A549 (cell line): ENCODE measurements at regions not wholly inside any gene's neighbourhood (a gene's known extent, or its start where the extent isn't known, plus 50 kb on each side); places are given as distances from the start of the nearest gene placed in this dataset.

ENCODE experiments used
- ATAC-seq, 2 experiments: fragments of 200-7000 bp in 1 of 2; fragments of >200 bp in 1 of 2; cut with Nextera tagmentation in 1 of 2; cut with Tn5 transposase in 1 of 2; 3 replicates each; pipeline versions ENCODE4 v1.8.0 to v1.9.1; 2018 to 2020; ENCODE audit warnings: mild to moderate bottlenecking in 1 of 2, moderate library complexity in 1 of 2
- CTCF ChIA-PET: fragments of 300-600 bp; sonication (Branson Sonifier 250); formaldehyde crosslinking; extraction: SDS; loops from one replicate; lab custom pipeline; 2021; ENCODE audit warnings: antibody characterized with exemption, inconsistent platforms; lab: Yijun Ruan, JAX
- POLR2A ChIA-PET: fragments of 350-600 bp; formaldehyde crosslinking; extraction: SDS; loops from one replicate; lab custom pipeline; 2021; ENCODE audit warnings: antibody characterized with exemption, inconsistent platforms; lab: Yijun Ruan, JAX
- DNase-seq, 2 experiments: peaks; one replicate each; pipeline versions ENCODE4 v3.0.0 to v3.0.0-alpha.2; 2011 to 2016; ENCODE audit warnings: low read depth in 1 of 2, low spot score in 1 of 2
- FAIRE-seq: peaks from 2 replicates; lab custom pipeline; 2011; peaks lifted over from hg19 to GRCh38; lab: Jason Lieb, UNC
- H3K27ac ChIP-seq, 2 experiments: fragments of >200 bp; sonication (Bioruptor Twin); formaldehyde crosslinking; 3 replicates each; pipeline ENCODE4 v1.5.1; 2016 to 2017
- H3K4me1 ChIP-seq: fragments of >200 bp; sonication (Bioruptor Twin); formaldehyde crosslinking; 3 replicates; pipeline ENCODE4 v1.6.1; 2016
- H3K4me2 ChIP-seq: fragments of >200 bp; sonication (Bioruptor Twin); formaldehyde crosslinking; 3 replicates; pipeline ENCODE4 v1.6.1; 2016
- H3K4me3 ChIP-seq: fragments of >200 bp; sonication (Bioruptor Twin); formaldehyde crosslinking; 3 replicates; pipeline ENCODE4 v1.5.1; 2016
- H3K9me3 ChIP-seq: fragments of >200 bp; sonication (Bioruptor Twin); formaldehyde crosslinking; 3 replicates; pipeline ENCODE4 v1.6.1; 2016
- BCL3 ChIP-seq: fragments of >200 bp; sonication (Bioruptor Twin); formaldehyde crosslinking; IDR thresholded peaks from 3 replicates; pipeline ENCODE4 v1.6.1; 2016
- BHLHE40 ChIP-seq: IDR thresholded peaks from 2 replicates; pipeline ENCODE4 v1.6.1; 2012; ENCODE audit warnings: low read depth, low read length, inconsistent platforms
- ESRRA ChIP-seq: fragments of 150-350 bp; IDR thresholded peaks from 2 replicates; pipeline ENCODE4 v1.6.1; 2014; ENCODE audit warnings: mild to moderate bottlenecking, low read length, borderline replicate concordance
- FOXS1 ChIP-seq: fragments of 250-450 bp; sonication (Bioruptor Pico); IDR thresholded peaks from 2 replicates; pipeline ENCODE4 v1.5.0; 2020; ENCODE audit warnings: mild to moderate bottlenecking, moderate library complexity
- HMGXB4 ChIP-seq: fragments of 250-450 bp; sonication (Bioruptor Pico); IDR thresholded peaks from 2 replicates; pipeline ENCODE4 v1.5.0; 2021; ENCODE audit warnings: mild to moderate bottlenecking, moderate library complexity, borderline replicate concordance
- HOXB13 ChIP-seq: fragments of 250-450 bp; sonication (Bioruptor Pico); IDR thresholded peaks from 2 replicates; pipeline ENCODE4 v1.5.0; 2020; ENCODE audit warnings: low read depth, mild to moderate bottlenecking, moderate library complexity
- JUN ChIP-seq, 2 experiments: fragments of >200 bp; sonication (Bioruptor Twin); formaldehyde crosslinking; IDR thresholded peaks; 2 replicates in 1 of 2; 3 replicates in 1 of 2; pipeline ENCODE4 v1.6.1; 2016 to 2017
- MAFK ChIP-seq: fragments of 450-650 bp; IDR thresholded peaks from 2 replicates; pipeline ENCODE4 v1.6.1; 2014; ENCODE audit not compliant: partially characterized antibody
- RAD21 ChIP-seq, 2 experiments: fragments of >200 bp in 1 of 2; sonication (Bioruptor Twin) in 1 of 2; formaldehyde crosslinking in 1 of 2; IDR thresholded peaks in 1 of 2; conservative IDR thresholded peaks in 1 of 2; 2 replicates in 1 of 2; 3 replicates in 1 of 2; pipeline ENCODE4 v1.6.1; 2012 to 2018; ENCODE audit warnings: inconsistent platforms in 1 of 2
- REST ChIP-seq: fragments of 200-600 bp; sonication (generic); IDR thresholded peaks from 2 replicates; pipeline ENCODE4 v1.6.1; 2016; ENCODE audit warnings: antibody characterized with exemption, mild to moderate bottlenecking, moderate library complexity
- TFCP2L1 ChIP-seq: fragments of 250-450 bp; sonication (Bioruptor Pico); IDR thresholded peaks from 2 replicates; pipeline ENCODE4 v1.5.0; 2021; ENCODE audit warnings: mild to moderate bottlenecking
- USF2 ChIP-seq: fragments of 450-650 bp; IDR thresholded peaks from 2 replicates; pipeline ENCODE4 v1.6.1; 2014; ENCODE audit warnings: antibody characterized with exemption
- WGBS: methylation state at CpG from one replicate; pipeline ENCODE4 v1.1.6; 2017; ENCODE audit errors: missing lambda C conversion rate; 5-methylcytosine and 5-hydroxymethylcytosine counted together

- no peak for FAIRE-seq
- CTCF ChIA-PET = no interaction called here
- no peak for DNase-seq
- Histone ChIP-seq H3K9me3 (peaks cover 4% of the 10 kb centered on the region; the same call in 1 of the 3 replicates), H3K4me3 (no peak overlapping the region), H3K27ac (no peak overlapping the region), H3K4me2 (no peak overlapping the region), H3K4me1 (no peaks in the 10 kb centered on the region)
- peak; percentile 98 for TF ChIP-seq MAFK
- TF ChIP-seq REST = no peak
- 0% methylated on average over 1 of the region's 1 CpG for WGBS
- POLR2A ChIA-PET = no interaction called here
- no peak for ATAC-seq
These were observed 86.8 kb downstream of the CCT6B start for GRCh38 chr17:34874478-34874877.

GRCh38 chr17:34872640-34873039 lies 88.6 kb downstream of the CCT6B start:
- DNase-seq (no peak), ATAC-seq (no peak), FAIRE-seq (no peak)
- H3K9me3 ChIP-seq = peaks cover 4% of the 10 kb centered on the region; the same call in 1 of the 3 replicates
- 17% methylated on average over 2 of the region's 2 CpGs for WGBS
- POLR2A ChIA-PET = no interaction called here
- TF ChIP-seq JUN (IDR thresholded peaks at IDR 0.05) (no peak), BCL3 (no peak), FOXS1 (CRISPR knock-in tag) (no peak), HMGXB4 (CRISPR knock-in tag) (no peak)
- no peak overlapping the region for H3K27ac ChIP-seq
- CTCF ChIA-PET = interaction anchor here (1.0 to 1.7 kb wide), 3 partner anchors 17 to 453 kb away, joined by 3 to 6 read pairs (median 4); no protein-coding TSS in a partner anchor
- no peaks in the 10 kb centered on the region for H3K4me1 ChIP-seq
- H3K4me2 ChIP-seq = no peak overlapping the region
- H3K4me3 ChIP-seq = no peak overlapping the region

- no peak for DNase-seq
- FAIRE-seq = no peak
- POLR2A ChIA-PET = no interaction called here
- CTCF ChIA-PET = interaction anchor here (0.7 kb wide), 1 partner anchor 26 kb away, joined by 3 read pairs; no protein-coding TSS in a partner anchor
- Histone ChIP-seq H3K4me2 (no peak overlapping the region), H3K4me1 (no peaks in the 10 kb centered on the region), H3K9me3 (peaks cover 4% of the 10 kb centered on the region; the same call in 1 of the 3 replicates), H3K27ac (no peak overlapping the region), H3K4me3 (no peak overlapping the region)
- no peak for ATAC-seq
- no peak for TF ChIP-seq ESRRA
- no peak for TF ChIP-seq USF2
- no peak for TF ChIP-seq TFCP2L1 (CRISPR knock-in tag)
- no peak for TF ChIP-seq BCL3
- TF ChIP-seq MAFK = no peak
- no peak for TF ChIP-seq BHLHE40
- TF ChIP-seq RAD21 (conservative IDR thresholded peaks at IDR 0.05 in 1 of 2, IDR thresholded peaks at IDR 0.05 in 1 of 2) = no peak
- TF ChIP-seq HOXB13 (CRISPR knock-in tag) = no peak
These were observed 91.6 kb downstream of the CCT6B start for GRCh38 chr17:34869641-34870040.
